ENCODE measurements at regions not wholly inside any gene's neighbourhood (a gene's known extent, or its start where the extent isn't known, plus 50 kb on each side); places are given as distances from the start of the nearest gene placed in this dataset.
"Not testable (repeated sequence)": the region's sequence is repeated elsewhere in the genome, so short reads cannot be mapped to it uniquely, and the experiment has no call there.

GRCh38 chr12:124476011-124476400, 91.4 kb downstream of the NCOR2 start:
- DNase-seq (ENCODE audit: low read depth): no peak

GRCh38 chr12:124475295-124476010, 92.0 kb downstream of the NCOR2 start:
- no peak for DNase-seq (ENCODE audit: low read depth)

GRCh38 chr12:124474709-124475108, 92.7 kb downstream of the NCOR2 start:
- no peak for DNase-seq (ENCODE audit: low read depth)

GRCh38 chr12:124472690-124473279, 94.6 kb downstream of the NCOR2 start:
- DNase-seq (ENCODE audit: low read depth): no peak

- DNase-seq (ENCODE audit: low read depth): no peak
These were observed 95.6 kb downstream of the NCOR2 start for GRCh38 chr12:124471828-124472227.

GRCh38 chr12:124470806-124471205, 96.6 kb downstream of the NCOR2 start:
- DNase-seq (ENCODE audit: low read depth): no peak

GRCh38 chr12:124470139-124470538, 97.3 kb downstream of the NCOR2 start:
- no peak for DNase-seq (ENCODE audit: low read depth)

- no peak for DNase-seq (ENCODE audit: low read depth)
These were observed 98.1 kb downstream of the NCOR2 start for GRCh38 chr12:124469193-124469888.

- not testable (repeated sequence) for DNase-seq (ENCODE audit: low read depth)
These were observed 99.9 kb downstream of the NCOR2 start for GRCh38 chr12:124467549-124467948.

- DNase-seq (ENCODE audit: low read depth): peak; percentile 36
These were observed 100.9 kb downstream of the NCOR2 start for GRCh38 chr12:124466216-124467128.

- no peak for DNase-seq (ENCODE audit: low read depth)
These were observed 101.9 kb downstream of the NCOR2 start for GRCh38 chr12:124465473-124465872.

- DNase-seq (ENCODE audit: low read depth): no peak
These were observed 102.6 kb downstream of the NCOR2 start for GRCh38 chr12:124464830-124465229.

- no peak for DNase-seq (ENCODE audit: low read depth)
These were observed 103.3 kb downstream of the NCOR2 start for GRCh38 chr12:124464062-124464461.

GRCh38 chr12:124463341-124463921, 104.0 kb downstream of the NCOR2 start:
- DNase-seq (ENCODE audit: low read depth): no peak

GRCh38 chr12:124462750-124463149, 104.7 kb downstream of the NCOR2 start:
- no peak for DNase-seq (ENCODE audit: low read depth)

- DNase-seq (ENCODE audit: low read depth): no peak
These were observed 105.4 kb downstream of the NCOR2 start for GRCh38 chr12:124461851-124462623.

- DNase-seq (ENCODE audit: low read depth): no peak
These were observed 106.2 kb downstream of the NCOR2 start for GRCh38 chr12:124461241-124461673.

- no peak for DNase-seq (ENCODE audit: low read depth)
These were observed 106.6 kb downstream of the NCOR2 start for GRCh38 chr12:124460771-124461170.

GRCh38 chr12:124459852-124460645, 107.4 kb downstream of the NCOR2 start:
- DNase-seq (ENCODE audit: low read depth): no peak
